Endodermal cell (in vitro differentiated cells): ENCODE measurements at regions not wholly inside any gene's neighbourhood (a gene's known extent, or its start where the extent isn't known, plus 50 kb on each side); places are given as distances from the start of the nearest gene placed in this dataset.

Source experiments
- DNase-seq: peaks from one replicate; pipeline ENCODE4 v3.0.0-alpha.2; 2017
- H3K27ac ChIP-seq: 2 replicates; pipeline ENCODE4 v1.5.1; 2013; ENCODE audit warnings: mild to moderate bottlenecking, low read depth, low read length, moderate library complexity
- H3K27me3 ChIP-seq: 2 replicates; pipeline ENCODE4 v1.6.1; 2013; ENCODE audit warnings: mild to moderate bottlenecking, low read length, moderate library complexity; ENCODE audit not compliant: insufficient read depth, control insufficient read depth, poor library complexity, severe bottlenecking
- H3K36me3 ChIP-seq: 2 replicates; pipeline ENCODE4 v1.7.0; 2013; ENCODE audit warnings: mild to moderate bottlenecking, low read length, moderate library complexity; ENCODE audit not compliant: control insufficient read depth, insufficient read depth
- H3K4me1 ChIP-seq: one replicate; pipeline ENCODE4 v1.7.0; 2013; ENCODE audit warnings: low read length; ENCODE audit not compliant: control insufficient read depth, insufficient read depth
- H3K4me3 ChIP-seq: 2 replicates; pipeline ENCODE4 v1.5.1; 2013; ENCODE audit warnings: mild to moderate bottlenecking, low read length, moderate library complexity
- H3K9ac ChIP-seq: 2 replicates; pipeline ENCODE4 v1.6.1; 2013; ENCODE audit warnings: mild to moderate bottlenecking, low read length, moderate library complexity; ENCODE audit not compliant: poor library complexity, severe bottlenecking; ENCODE audit errors: extremely low read depth
- H3K9me3 ChIP-seq: 2 replicates; pipeline ENCODE4 v1.6.1; 2013; ENCODE audit warnings: mild to moderate bottlenecking, low read length, moderate library complexity; ENCODE audit not compliant: control insufficient read depth
- H3K27ac Mint-ChIP-seq: 2 replicates; pipeline ENCODE4 v1.8.0; 2020; ENCODE audit warnings: mixed read lengths
- H3K27me3 Mint-ChIP-seq: 2 replicates; pipeline ENCODE4 v1.8.0; 2021; ENCODE audit warnings: mild to moderate bottlenecking, mixed read lengths; ENCODE audit not compliant: insufficient read depth
- H3K36me3 Mint-ChIP-seq: 2 replicates; pipeline ENCODE4 v1.8.0; 2020; ENCODE audit warnings: low read depth, mixed read lengths
- H3K4me1 Mint-ChIP-seq: 2 replicates; pipeline ENCODE4 v1.8.0; 2020; ENCODE audit warnings: mixed read lengths
- H3K4me3 Mint-ChIP-seq: 2 replicates; pipeline ENCODE4 v1.8.0; 2020; ENCODE audit warnings: mild to moderate bottlenecking, moderate library complexity, mixed read lengths
- H3K9me3 Mint-ChIP-seq: 2 replicates; pipeline ENCODE4 v1.8.0; 2020; ENCODE audit warnings: mild to moderate bottlenecking, mixed read lengths
- WGBS, 2 experiments: methylation state at CpG; one replicate each; pipeline versions ENCODE4 v1.1.5 to v1.1.7; 2013; ENCODE audit warnings: missing lambda C conversion rate in 2 of 2, mixed read lengths in 1 of 2; ENCODE audit not compliant: insufficient coverage in 1 of 2, insufficient read length in 1 of 2; 5-methylcytosine and 5-hydroxymethylcytosine counted together
- TF ChIP-seq, protein P1 (sequence below): fragments of 200-600 bp; sonication (generic); conservative IDR thresholded peaks from 2 replicates; pipeline ENCODE4 v1.5.0; 2021; ENCODE audit warnings: antibody characterized with exemption, mild to moderate bottlenecking

DNA sequence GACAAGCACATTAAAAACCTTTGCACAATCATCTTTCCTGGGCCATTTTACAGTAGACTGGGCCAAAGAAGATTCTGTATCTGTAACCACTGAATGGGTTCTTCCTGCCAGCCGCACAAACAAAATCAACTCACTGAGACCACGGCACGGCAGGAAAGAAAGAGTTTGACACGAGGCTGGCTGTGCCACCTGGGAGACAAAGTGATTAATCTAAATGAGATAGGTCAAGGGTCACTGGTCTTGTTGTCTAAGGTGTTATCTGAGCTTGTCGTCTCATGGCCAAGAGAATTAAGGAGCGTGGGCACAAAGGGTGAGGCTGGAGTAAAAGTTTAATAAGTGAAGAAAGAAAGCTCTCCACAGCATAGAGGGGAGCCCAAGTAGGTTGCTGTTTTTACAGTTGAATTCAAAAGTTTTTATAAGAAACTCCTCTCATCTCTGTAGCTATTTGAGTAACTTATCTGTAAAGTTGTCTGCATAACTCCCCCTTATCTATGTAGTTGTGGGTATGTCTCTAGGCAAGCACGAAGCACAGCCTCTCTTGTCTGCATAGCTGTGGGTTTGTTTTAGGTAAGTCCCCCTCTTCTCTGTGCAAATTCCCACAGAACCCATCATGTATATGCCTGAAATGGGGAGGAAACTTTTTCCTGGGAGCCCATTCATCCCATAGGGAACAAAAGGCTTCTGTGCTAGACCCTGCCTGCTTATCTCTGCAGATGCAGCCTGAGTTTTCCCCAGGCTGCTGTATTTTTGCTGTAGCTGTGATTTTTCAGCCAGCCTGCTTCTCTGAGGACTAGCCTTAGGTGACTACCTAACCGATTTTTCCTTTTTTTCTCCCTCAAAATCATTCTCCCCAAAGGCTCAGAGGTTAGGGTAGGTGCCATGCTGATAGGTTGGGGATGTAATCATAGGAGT is 1314.6 kb upstream of the TMEM132C start:
- Mint-ChIP-seq H3K27ac (no peak overlapping the region), H3K27me3 (peaks cover 2% of the 10 kb centered on the region), H3K36me3 (no peaks in the 10 kb centered on the region), H3K9me3 (peaks cover 3% of the 10 kb centered on the region), H3K4me1 (peaks cover 19% of the 10 kb centered on the region), H3K4me3 (no peak overlapping the region)
- TF ChIP-seq, protein P1, sequence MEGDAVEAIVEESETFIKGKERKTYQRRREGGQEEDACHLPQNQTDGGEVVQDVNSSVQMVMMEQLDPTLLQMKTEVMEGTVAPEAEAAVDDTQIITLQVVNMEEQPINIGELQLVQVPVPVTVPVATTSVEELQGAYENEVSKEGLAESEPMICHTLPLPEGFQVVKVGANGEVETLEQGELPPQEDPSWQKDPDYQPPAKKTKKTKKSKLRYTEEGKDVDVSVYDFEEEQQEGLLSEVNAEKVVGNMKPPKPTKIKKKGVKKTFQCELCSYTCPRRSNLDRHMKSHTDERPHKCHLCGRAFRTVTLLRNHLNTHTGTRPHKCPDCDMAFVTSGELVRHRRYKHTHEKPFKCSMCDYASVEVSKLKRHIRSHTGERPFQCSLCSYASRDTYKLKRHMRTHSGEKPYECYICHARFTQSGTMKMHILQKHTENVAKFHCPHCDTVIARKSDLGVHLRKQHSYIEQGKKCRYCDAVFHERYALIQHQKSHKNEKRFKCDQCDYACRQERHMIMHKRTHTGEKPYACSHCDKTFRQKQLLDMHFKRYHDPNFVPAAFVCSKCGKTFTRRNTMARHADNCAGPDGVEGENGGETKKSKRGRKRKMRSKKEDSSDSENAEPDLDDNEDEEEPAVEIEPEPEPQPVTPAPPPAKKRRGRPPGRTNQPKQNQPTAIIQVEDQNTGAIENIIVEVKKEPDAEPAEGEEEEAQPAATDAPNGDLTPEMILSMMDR = no peak
- DNase-seq = peak; percentile 52
- 70 to 96% methylated on average over 4 to 8 of the region's 8 CpGs for WGBS, 2 experiments
- peaks cover 10% of the 10 kb centered on the region for H3K4me1 ChIP-seq
- peaks cover 4% of the 10 kb centered on the region for H3K9me3 ChIP-seq
- H3K27me3 ChIP-seq = no peaks in the 10 kb centered on the region
- H3K4me3 ChIP-seq = peak overlapping the region; percentile 0
- no peaks in the 10 kb centered on the region for H3K36me3 ChIP-seq
- H3K9ac ChIP-seq = no peak overlapping the region
- no peak overlapping the region for H3K27ac ChIP-seq

DNA sequence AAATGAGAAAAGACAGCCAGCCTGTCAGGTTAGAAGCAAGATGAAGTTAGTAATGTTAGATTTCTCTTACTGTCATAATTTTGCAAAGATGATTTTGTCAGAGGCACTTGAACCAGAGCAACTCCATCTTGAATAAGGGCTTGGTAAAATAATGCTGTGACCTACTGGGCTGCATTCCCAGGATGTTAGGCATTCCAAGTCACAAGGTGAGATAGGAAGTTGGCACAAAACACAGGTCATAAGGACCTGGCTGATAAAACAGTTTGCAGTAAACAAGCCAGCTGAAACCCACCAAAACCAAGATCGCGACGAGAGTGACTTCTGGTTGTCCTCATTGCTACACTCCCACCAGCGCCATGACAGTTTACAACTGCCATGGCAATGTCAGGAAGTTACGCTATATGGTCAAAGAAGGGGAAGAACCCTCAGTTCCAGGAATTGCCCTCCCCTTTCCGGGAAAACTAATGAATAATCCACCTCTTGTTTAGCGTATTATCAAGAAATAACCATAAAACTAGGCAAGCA is 1313.5 kb upstream of the TMEM132C start:
- no peak overlapping the region for H3K27ac Mint-ChIP-seq
- H3K4me3 Mint-ChIP-seq = no peak overlapping the region
- H3K4me1 ChIP-seq = peaks cover 10% of the 10 kb centered on the region
- DNase-seq = no peak
- peaks cover 3% of the 10 kb centered on the region for H3K9me3 Mint-ChIP-seq
- H3K9me3 ChIP-seq = peaks cover 4% of the 10 kb centered on the region
- TF ChIP-seq, protein P1 = no peak
- no peak overlapping the region for H3K27ac ChIP-seq
- no peaks in the 10 kb centered on the region for H3K36me3 Mint-ChIP-seq
- no peaks in the 10 kb centered on the region for H3K27me3 ChIP-seq
- peaks cover 19% of the 10 kb centered on the region for H3K4me1 Mint-ChIP-seq
- WGBS, 2 experiments = 94 to 100% methylated on average over 5 to 7 of the region's 7 CpGs
- H3K9ac ChIP-seq = no peak overlapping the region
- H3K36me3 ChIP-seq = no peaks in the 10 kb centered on the region
- H3K4me3 ChIP-seq = peak overlapping the region; percentile 0
- peaks cover 2% of the 10 kb centered on the region for H3K27me3 Mint-ChIP-seq

DNA sequence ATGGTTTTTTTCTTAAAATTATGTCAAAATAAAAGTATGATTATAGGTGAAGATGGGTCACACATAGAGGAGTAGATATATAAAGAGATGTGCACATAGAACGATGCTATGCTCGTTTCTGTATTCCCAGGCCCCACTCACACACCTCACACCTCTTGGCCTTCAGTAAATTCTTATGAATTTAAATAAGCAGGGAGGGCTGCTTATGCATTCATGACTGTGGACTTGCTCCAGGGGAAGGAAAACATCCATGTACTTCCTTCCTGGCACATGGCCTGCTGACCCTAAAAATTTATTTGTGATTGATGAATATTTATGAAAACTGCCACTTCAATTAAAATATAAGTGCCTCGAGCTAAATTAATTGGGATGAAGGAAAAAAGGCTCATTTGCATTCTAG is 1306.7 kb upstream of the TMEM132C start:
- Histone ChIP-seq H3K4me3 (no peak overlapping the region), H3K36me3 (no peaks in the 10 kb centered on the region), H3K27me3 (no peaks in the 10 kb centered on the region), H3K27ac (no peak overlapping the region), H3K9me3 (peaks cover 4% of the 10 kb centered on the region), H3K4me1 (no peaks in the 10 kb centered on the region), H3K9ac (no peak overlapping the region)
- Mint-ChIP-seq H3K27me3 (peaks cover 6% of the 10 kb centered on the region), H3K4me1 (peaks cover under 1% of the 10 kb centered on the region), H3K36me3 (no peaks in the 10 kb centered on the region), H3K9me3 (peaks cover 3% of the 10 kb centered on the region), H3K4me3 (no peak overlapping the region), H3K27ac (no peak overlapping the region)
- DNase-seq = no peak
- 88 to 100% methylated on average over 1 to 2 of the region's 3 CpGs for WGBS, 2 experiments
- TF ChIP-seq, protein P1 = no peak
